ENCODE measurements at regions not wholly inside any gene's neighbourhood (a gene's known extent, or its start where the extent isn't known, plus 50 kb on each side); places are given as distances from the start of the nearest gene placed in this dataset.
"Not testable (repeated sequence)": the region's sequence is repeated elsewhere in the genome, so short reads cannot be mapped to it uniquely, and the experiment has no call there.

- Mint-ChIP-seq H3K4me1 (ENCODE audit: low read depth) (no peaks in the 10 kb centered on the region), H3K9me3 (no peaks in the 10 kb centered on the region), H3K27ac (no peak overlapping the region), H3K4me3 (no peak overlapping the region), H3K36me3 (ENCODE audit: low read depth) (no peaks in the 10 kb centered on the region), H3K27me3 (ENCODE audit: insufficient read depth) (no peaks in the 10 kb centered on the region)
- intact Hi-C loops (cut with micrococcal nuclease): no loop called here
- no peak for DNase-seq (ENCODE audit: low spot score)
These were observed 151.7 kb upstream of the ZNF521 start for GRCh38 chr18:25503567-25504081.

GRCh38 chr18:25497151-25497794 lies 145.3 kb upstream of the ZNF521 start:
- H3K27ac Mint-ChIP-seq: no peak overlapping the region
- DNase-seq (ENCODE audit: low spot score): no peak
- no peaks in the 10 kb centered on the region for H3K36me3 Mint-ChIP-seq (ENCODE audit: low read depth)
- H3K27me3 Mint-ChIP-seq (ENCODE audit: insufficient read depth): no peaks in the 10 kb centered on the region
- no peak overlapping the region for H3K4me3 Mint-ChIP-seq
- intact Hi-C loops (cut with micrococcal nuclease): no loop called here
- H3K4me1 Mint-ChIP-seq (ENCODE audit: low read depth): no peaks in the 10 kb centered on the region
- no peaks in the 10 kb centered on the region for H3K9me3 Mint-ChIP-seq

- no peak for DNase-seq (ENCODE audit: low spot score)
- Mint-ChIP-seq H3K9me3 (no peaks in the 10 kb centered on the region), H3K4me1 (ENCODE audit: low read depth) (no peaks in the 10 kb centered on the region), H3K27ac (no peak overlapping the region), H3K27me3 (ENCODE audit: insufficient read depth) (no peaks in the 10 kb centered on the region), H3K36me3 (ENCODE audit: low read depth) (no peaks in the 10 kb centered on the region), H3K4me3 (no peak overlapping the region)
- intact Hi-C loops (cut with micrococcal nuclease): no loop called here
These were observed 144.6 kb upstream of the ZNF521 start for GRCh38 chr18:25496544-25496943.

- no peak for DNase-seq (ENCODE audit: low spot score)
- no peaks in the 10 kb centered on the region for H3K4me1 Mint-ChIP-seq (ENCODE audit: low read depth)
- intact Hi-C loops (cut with micrococcal nuclease): no loop called here
- no peaks in the 10 kb centered on the region for H3K36me3 Mint-ChIP-seq (ENCODE audit: low read depth)
- no peak overlapping the region for H3K27ac Mint-ChIP-seq
- H3K9me3 Mint-ChIP-seq: no peaks in the 10 kb centered on the region
- no peaks in the 10 kb centered on the region for H3K27me3 Mint-ChIP-seq (ENCODE audit: insufficient read depth)
- H3K4me3 Mint-ChIP-seq: no peak overlapping the region
These were observed 143.6 kb upstream of the ZNF521 start for GRCh38 chr18:25495606-25496005.

GRCh38 chr18:25494888-25495287 lies 142.9 kb upstream of the ZNF521 start:
- Mint-ChIP-seq H3K4me3 (no peak overlapping the region), H3K4me1 (ENCODE audit: low read depth) (no peaks in the 10 kb centered on the region), H3K9me3 (no peaks in the 10 kb centered on the region), H3K27ac (no peak overlapping the region), H3K27me3 (ENCODE audit: insufficient read depth) (no peaks in the 10 kb centered on the region), H3K36me3 (ENCODE audit: low read depth) (no peaks in the 10 kb centered on the region)
- no peak for DNase-seq (ENCODE audit: low spot score)
- intact Hi-C loops (cut with micrococcal nuclease): no loop called here

- Mint-ChIP-seq H3K4me3 (no peak overlapping the region), H3K27ac (no peak overlapping the region), H3K36me3 (ENCODE audit: low read depth) (no peaks in the 10 kb centered on the region), H3K4me1 (ENCODE audit: low read depth) (no peaks in the 10 kb centered on the region), H3K9me3 (no peaks in the 10 kb centered on the region), H3K27me3 (ENCODE audit: insufficient read depth) (no peaks in the 10 kb centered on the region)
- no peak for DNase-seq (ENCODE audit: low spot score)
- intact Hi-C loops (cut with micrococcal nuclease): no loop called here
These were observed 141.4 kb upstream of the ZNF521 start for GRCh38 chr18:25493401-25493800.

- Mint-ChIP-seq H3K27ac (no peak overlapping the region), H3K36me3 (ENCODE audit: low read depth) (no peaks in the 10 kb centered on the region), H3K4me3 (no peak overlapping the region), H3K9me3 (peaks cover 5% of the 10 kb centered on the region), H3K27me3 (ENCODE audit: insufficient read depth) (no peaks in the 10 kb centered on the region), H3K4me1 (ENCODE audit: low read depth) (no peaks in the 10 kb centered on the region)
- intact Hi-C loops (cut with micrococcal nuclease): no loop called here
- no peak for DNase-seq (ENCODE audit: low spot score)
These were observed 138.3 kb upstream of the ZNF521 start for GRCh38 chr18:25490316-25490715.

- no peak for DNase-seq (ENCODE audit: low spot score)
- Mint-ChIP-seq H3K27ac (no peak overlapping the region), H3K4me3 (no peak overlapping the region), H3K36me3 (ENCODE audit: low read depth) (no peaks in the 10 kb centered on the region), H3K4me1 (ENCODE audit: low read depth) (no peaks in the 10 kb centered on the region), H3K27me3 (ENCODE audit: insufficient read depth) (no peaks in the 10 kb centered on the region), H3K9me3 (peaks cover 13% of the 10 kb centered on the region)
- intact Hi-C loops (cut with micrococcal nuclease): no loop called here
These were observed 121.0 kb upstream of the ZNF521 start for GRCh38 chr18:25473008-25473407.

GRCh38 chr18:25470756-25471524 lies 119.0 kb upstream of the ZNF521 start:
- H3K36me3 Mint-ChIP-seq (ENCODE audit: low read depth); H3K27ac Mint-ChIP-seq; H3K4me1 Mint-ChIP-seq (ENCODE audit: low read depth); DNase-seq (ENCODE audit: low spot score); H3K4me3 Mint-ChIP-seq; H3K27me3 Mint-ChIP-seq (ENCODE audit: insufficient read depth); intact Hi-C loops (cut with micrococcal nuclease): not testable (repeated sequence)
- H3K9me3 Mint-ChIP-seq: peaks cover 13% of the 10 kb centered on the region

GRCh38 chr18:25470062-25470461 lies 118.1 kb upstream of the ZNF521 start:
- Mint-ChIP-seq H3K36me3 (ENCODE audit: low read depth) (no peaks in the 10 kb centered on the region), H3K9me3 (peaks cover 10% of the 10 kb centered on the region), H3K4me1 (ENCODE audit: low read depth) (no peaks in the 10 kb centered on the region), H3K27me3 (ENCODE audit: insufficient read depth) (no peaks in the 10 kb centered on the region), H3K4me3 (no peak overlapping the region), H3K27ac (no peak overlapping the region)
- DNase-seq (ENCODE audit: low spot score): no peak
- intact Hi-C loops (cut with micrococcal nuclease): no loop called here

GRCh38 chr18:25469489-25469888 lies 117.5 kb upstream of the ZNF521 start:
- DNase-seq (ENCODE audit: low spot score): no peak
- intact Hi-C loops (cut with micrococcal nuclease): no loop called here
- H3K9me3 Mint-ChIP-seq: peaks cover 10% of the 10 kb centered on the region
- H3K36me3 Mint-ChIP-seq (ENCODE audit: low read depth): no peaks in the 10 kb centered on the region
- no peak overlapping the region for H3K4me3 Mint-ChIP-seq
- no peak overlapping the region for H3K27ac Mint-ChIP-seq
- H3K27me3 Mint-ChIP-seq (ENCODE audit: insufficient read depth): no peaks in the 10 kb centered on the region
- no peaks in the 10 kb centered on the region for H3K4me1 Mint-ChIP-seq (ENCODE audit: low read depth)

- Mint-ChIP-seq H3K4me3 (no peak overlapping the region), H3K9me3 (peaks cover 10% of the 10 kb centered on the region), H3K4me1 (ENCODE audit: low read depth) (no peaks in the 10 kb centered on the region), H3K27me3 (ENCODE audit: insufficient read depth) (no peaks in the 10 kb centered on the region), H3K36me3 (ENCODE audit: low read depth) (no peaks in the 10 kb centered on the region), H3K27ac (no peak overlapping the region)
- DNase-seq (ENCODE audit: low spot score): no peak
- intact Hi-C loops (cut with micrococcal nuclease): no loop called here
These were observed 115.4 kb upstream of the ZNF521 start for GRCh38 chr18:25467226-25467987.

GRCh38 chr18:25465152-25465732 lies 113.3 kb upstream of the ZNF521 start:
- Mint-ChIP-seq H3K27ac (no peak overlapping the region), H3K4me1 (ENCODE audit: low read depth) (no peaks in the 10 kb centered on the region), H3K4me3 (no peak overlapping the region), H3K27me3 (ENCODE audit: insufficient read depth) (no peaks in the 10 kb centered on the region), H3K36me3 (ENCODE audit: low read depth) (no peaks in the 10 kb centered on the region), H3K9me3 (no peaks in the 10 kb centered on the region)
- no peak for DNase-seq (ENCODE audit: low spot score)
- intact Hi-C loops (cut with micrococcal nuclease): no loop called here

Data from activated T-helper 1 cell treated with anti-CD3 and anti-CD28 coated beads, Interleukin-12 subunit alpha, Interleukin-12 subunit beta, Interleukin-2, Interleukin-4 antibody, amounts not matched to agents 30 ng/mL and 10 ng/mL and 1 ng/mL, durations not matched to agents 14 hours and 24 hours and 36 hours (primary cell).